ENCODE measurements at regions not wholly inside any gene's neighbourhood (a gene's known extent, or its start where the extent isn't known, plus 50 kb on each side); places are given as distances from the start of the nearest gene placed in this dataset.

GRCh38 chr11:15575409-15575808 lies 460.7 kb downstream of the INSC start:
- CTCF ChIA-PET = no interaction called here
- POLR2A ChIA-PET = no interaction called here

GRCh38 chr11:15576769-15577168 lies 462.0 kb downstream of the INSC start:
- POLR2A ChIA-PET = no interaction called here
- CTCF ChIA-PET = no interaction called here

- ChIA-PET POLR2A (no interaction called here), CTCF (no interaction called here)
Observed at GRCh38 chr11:15577519-15577918, 462.8 kb downstream of the INSC start.

GRCh38 chr11:15579287-15580001 lies 464.7 kb downstream of the INSC start:
- POLR2A ChIA-PET = no interaction called here
- CTCF ChIA-PET = no interaction called here

- ChIA-PET POLR2A (no interaction called here), CTCF (no interaction called here)
Observed at GRCh38 chr11:15580056-15580774, 465.5 kb downstream of the INSC start.

GRCh38 chr11:15580775-15581095 lies 466.0 kb downstream of the INSC start:
- CTCF ChIA-PET = no interaction called here
- POLR2A ChIA-PET = no interaction called here

- ChIA-PET CTCF (no interaction called here), POLR2A (no interaction called here)
Observed at GRCh38 chr11:15584158-15584557, 469.4 kb downstream of the INSC start.

GRCh38 chr11:15585602-15586331 lies 471.0 kb downstream of the INSC start:
- ChIA-PET POLR2A (no interaction called here), CTCF (no interaction called here)

GRCh38 chr11:15586741-15587473 lies 472.2 kb downstream of the INSC start:
- CTCF ChIA-PET = no interaction called here
- POLR2A ChIA-PET = no interaction called here

- ChIA-PET POLR2A (no interaction called here), CTCF (interaction anchor here (1.1 kb wide), 1 partner anchor 152 kb away, joined by 3 read pairs; no protein-coding TSS in a partner anchor)
Observed at GRCh38 chr11:15589070-15589626, 474.4 kb downstream of the INSC start.

- POLR2A ChIA-PET = no interaction called here
- CTCF ChIA-PET = no interaction called here
Observed at GRCh38 chr11:15590132-15590531, 475.4 kb downstream of the INSC start.

- POLR2A ChIA-PET = no interaction called here
- CTCF ChIA-PET = no interaction called here
Observed at GRCh38 chr11:15591112-15591537, 476.4 kb downstream of the INSC start.

- ChIA-PET POLR2A (no interaction called here), CTCF (no interaction called here)
Observed at GRCh38 chr11:15594607-15595006, 479.9 kb downstream of the INSC start.

GRCh38 chr11:15599376-15599775 lies 484.7 kb downstream of the INSC start:
- ChIA-PET CTCF (no interaction called here), POLR2A (no interaction called here)

GRCh38 chr11:15602047-15602446 lies 487.3 kb downstream of the INSC start:
- ChIA-PET POLR2A (no interaction called here), CTCF (no interaction called here)

GRCh38 chr11:15602785-15603567 lies 488.3 kb downstream of the INSC start:
- CTCF ChIA-PET = interaction anchor here (0.6 kb wide), 1 partner anchor 9 kb away, joined by 4 read pairs; no protein-coding TSS in a partner anchor
- POLR2A ChIA-PET = no interaction called here

GRCh38 chr11:15605094-15605493 lies 490.4 kb downstream of the INSC start:
- ChIA-PET POLR2A (no interaction called here), CTCF (no interaction called here)

GRCh38 chr11:15607361-15608036 lies 492.8 kb downstream of the INSC start:
- CTCF ChIA-PET = interaction anchor here (1.2 kb wide), 1 partner anchor 40 kb away, joined by 3 read pairs; no protein-coding TSS in a partner anchor
- POLR2A ChIA-PET = no interaction called here

GRCh38 chr11:15609445-15609844 lies 494.7 kb downstream of the INSC start:
- POLR2A ChIA-PET = no interaction called here

More at GRCh38 chr11:15609445-15609844, 494.7 kb downstream of the INSC start:
- CTCF ChIA-PET = no interaction called here

Data from activated CD8-positive, alpha-beta memory T cell treated with anti-CD3 and anti-CD28 coated beads for 36 hours (primary cell).